GM10266 (cell line): ENCODE measurements at regions not wholly inside any gene's neighbourhood (a gene's known extent, or its start where the extent isn't known, plus 50 kb on each side); places are given as distances from the start of the nearest gene placed in this dataset.

Experiments
- DNase-seq: peaks from one replicate; pipeline ENCODE4 v3.0.0; 2012; ENCODE audit errors: extremely low spot score
- TF ChIP-seq, protein P1 (sequence below): IDR thresholded peaks from 2 replicates; pipeline ENCODE4 v1.5.1; 2012; ENCODE audit warnings: mild to moderate bottlenecking, low read depth; ENCODE audit not compliant: control insufficient read depth, insufficient read depth; ENCODE audit errors: missing control alignments

DNA sequence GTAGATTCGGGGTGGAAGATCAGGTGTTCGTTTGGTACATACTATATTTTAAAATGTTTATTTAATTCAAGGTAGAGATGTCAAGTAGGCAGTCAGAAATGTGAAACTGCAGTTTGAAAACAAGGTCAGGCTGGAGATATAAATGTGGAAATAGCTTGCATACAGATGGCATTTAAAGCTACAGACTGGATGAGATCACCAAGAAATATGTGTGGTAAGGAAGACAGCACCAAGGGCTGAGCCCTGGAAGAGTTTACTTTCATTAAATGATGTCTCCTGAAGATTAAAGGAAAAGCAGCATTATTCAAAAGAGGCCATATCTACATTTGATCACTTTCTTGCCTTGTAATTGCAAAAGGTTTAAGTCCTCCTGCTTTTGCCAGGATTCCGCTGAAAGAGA is 271.3 kb downstream of the PTBP2 start:
- no peak for DNase-seq
- TF ChIP-seq, protein P1, sequence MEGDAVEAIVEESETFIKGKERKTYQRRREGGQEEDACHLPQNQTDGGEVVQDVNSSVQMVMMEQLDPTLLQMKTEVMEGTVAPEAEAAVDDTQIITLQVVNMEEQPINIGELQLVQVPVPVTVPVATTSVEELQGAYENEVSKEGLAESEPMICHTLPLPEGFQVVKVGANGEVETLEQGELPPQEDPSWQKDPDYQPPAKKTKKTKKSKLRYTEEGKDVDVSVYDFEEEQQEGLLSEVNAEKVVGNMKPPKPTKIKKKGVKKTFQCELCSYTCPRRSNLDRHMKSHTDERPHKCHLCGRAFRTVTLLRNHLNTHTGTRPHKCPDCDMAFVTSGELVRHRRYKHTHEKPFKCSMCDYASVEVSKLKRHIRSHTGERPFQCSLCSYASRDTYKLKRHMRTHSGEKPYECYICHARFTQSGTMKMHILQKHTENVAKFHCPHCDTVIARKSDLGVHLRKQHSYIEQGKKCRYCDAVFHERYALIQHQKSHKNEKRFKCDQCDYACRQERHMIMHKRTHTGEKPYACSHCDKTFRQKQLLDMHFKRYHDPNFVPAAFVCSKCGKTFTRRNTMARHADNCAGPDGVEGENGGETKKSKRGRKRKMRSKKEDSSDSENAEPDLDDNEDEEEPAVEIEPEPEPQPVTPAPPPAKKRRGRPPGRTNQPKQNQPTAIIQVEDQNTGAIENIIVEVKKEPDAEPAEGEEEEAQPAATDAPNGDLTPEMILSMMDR: no peak

- DNase-seq: no peak
- TF ChIP-seq, protein P1: no peak
These were observed 273.8 kb downstream of the PTBP2 start for GRCh38 chr1:96995351-96995750.

DNA sequence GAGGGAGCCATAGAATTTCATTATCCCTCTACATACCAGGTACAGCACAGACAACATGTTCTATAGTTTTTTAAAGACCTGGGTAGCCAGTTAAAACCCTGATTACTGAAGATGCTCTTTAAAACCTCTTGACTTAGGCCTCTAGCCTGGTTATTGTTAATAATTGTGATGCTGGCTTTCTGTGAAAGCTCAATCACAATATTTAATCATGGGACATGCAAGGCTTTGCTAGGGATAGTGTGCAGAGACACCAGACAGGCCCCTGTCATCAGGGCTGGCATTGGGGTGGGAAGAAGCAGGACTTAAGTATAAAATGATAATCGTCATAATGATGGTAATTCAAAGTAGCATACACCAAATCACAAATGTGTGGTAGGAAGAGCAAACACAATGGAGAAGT is 274.4 kb downstream of the PTBP2 start:
- TF ChIP-seq, protein P1: no peak
- DNase-seq: no peak

- no peak for DNase-seq
- TF ChIP-seq, protein P1: no peak
These were observed 276.1 kb downstream of the PTBP2 start for GRCh38 chr1:96997717-96998116.

DNA sequence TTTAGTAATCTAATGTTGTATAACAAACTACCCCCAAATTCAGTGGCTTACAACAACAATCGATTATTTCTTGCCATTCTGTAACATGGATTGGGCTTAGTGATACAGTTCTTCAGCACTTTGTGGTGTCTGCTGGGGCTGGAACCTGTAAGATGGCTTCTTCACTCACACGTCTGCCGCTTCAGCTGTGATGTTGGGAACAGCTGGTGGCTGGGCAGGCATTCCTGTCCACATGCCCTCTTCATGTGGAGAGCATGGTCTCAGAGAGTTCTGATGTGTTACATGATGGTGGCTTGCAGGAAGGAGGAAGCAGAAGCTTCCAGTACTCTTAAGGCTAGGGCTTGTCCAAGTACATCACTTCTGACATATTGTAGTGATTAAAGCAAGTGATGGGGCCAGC is 276.9 kb downstream of the PTBP2 start:
- no peak for DNase-seq
- TF ChIP-seq, protein P1: no peak

GRCh38 chr1:96999191-96999590 is 277.6 kb downstream of the PTBP2 start:
- TF ChIP-seq, protein P1: no peak
- no peak for DNase-seq

DNA sequence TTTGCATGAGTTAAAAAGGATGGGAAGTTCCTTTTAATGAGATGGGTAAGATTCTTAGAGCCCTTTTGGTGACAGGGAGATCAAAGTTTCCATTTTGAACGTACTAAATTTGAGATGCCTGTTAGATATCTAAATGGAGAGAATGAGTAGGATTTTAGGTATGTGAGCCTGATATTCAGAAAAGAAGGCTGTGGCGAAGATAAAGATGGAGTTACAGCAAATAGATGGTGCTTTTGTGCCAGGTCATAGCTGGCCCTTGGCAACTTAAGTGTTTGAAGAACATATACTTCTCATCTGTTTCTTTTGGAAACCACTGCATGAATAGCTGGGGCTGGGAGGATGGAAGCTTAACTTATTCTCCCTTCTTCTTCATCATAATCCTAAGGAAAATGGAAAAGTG is 282.5 kb downstream of the PTBP2 start:
- TF ChIP-seq, protein P1: no peak

More for the DNA sequence above, 282.5 kb downstream of the PTBP2 start:
- DNase-seq: no peak
